ENCODE measurements at regions not wholly inside any gene's neighbourhood (a gene's known extent, or its start where the extent isn't known, plus 50 kb on each side); places are given as distances from the start of the nearest gene placed in this dataset.
"Not testable (repeated sequence)": the region's sequence is repeated elsewhere in the genome, so short reads cannot be mapped to it uniquely, and the experiment has no call there.

DNA sequence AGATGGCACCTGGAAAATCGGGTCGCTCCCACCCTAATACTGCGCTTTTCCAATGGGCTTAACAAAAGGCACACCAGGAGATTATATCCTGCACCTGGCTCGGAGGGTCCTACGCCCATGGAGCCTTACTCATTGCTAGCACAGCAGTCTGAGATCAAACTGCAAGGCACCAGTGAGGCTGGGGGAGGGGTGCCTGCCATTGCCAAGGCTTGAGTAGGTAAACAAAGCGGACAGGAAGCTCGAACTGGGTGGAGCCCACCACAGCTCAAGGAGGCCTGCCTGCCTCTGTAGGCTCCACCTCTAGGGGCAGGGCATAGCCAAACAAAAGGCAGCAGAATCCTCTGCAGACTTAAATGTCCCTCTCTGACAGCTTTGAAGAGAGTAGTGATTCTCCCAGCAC is 814.8 kb downstream of the SEMA5A start:
- not testable (repeated sequence) for H3K4me1 Mint-ChIP-seq, H3K4me3 Mint-ChIP-seq

DNA sequence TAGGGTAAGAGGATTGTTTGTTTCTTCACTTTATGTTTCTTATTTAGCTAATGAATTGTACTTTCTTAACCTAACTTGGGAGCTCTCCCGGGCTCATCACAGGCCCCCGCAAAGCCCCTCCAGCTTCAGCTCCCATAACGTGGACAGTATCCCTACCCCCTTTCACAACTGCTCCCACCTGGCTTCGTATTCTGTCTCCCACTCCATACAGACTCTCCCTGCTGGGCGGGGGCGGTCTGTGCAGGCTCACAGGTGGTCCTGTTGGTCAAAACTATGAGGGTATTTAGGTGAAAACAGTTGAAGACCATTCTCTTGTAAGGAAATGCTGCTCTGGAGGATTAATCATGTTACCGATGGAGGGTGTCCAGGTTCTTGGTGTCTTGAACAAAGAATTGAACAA is 805.3 kb downstream of the SEMA5A start:
- no peak for ATAC-seq (replicated peaks)
- H3K27me3 Mint-ChIP-seq, result no peaks in the 10 kb centered on the region
- H3K4me1 Mint-ChIP-seq, result no peaks in the 10 kb centered on the region
- no peak overlapping the region for H3K4me3 Mint-ChIP-seq
- H3K9me3 Mint-ChIP-seq, result peaks cover 8% of the 10 kb centered on the region
- no peak overlapping the region for H3K27ac Mint-ChIP-seq
- no peaks in the 10 kb centered on the region for H3K36me3 Mint-ChIP-seq (ENCODE audit: low read depth)

More for the DNA sequence above, 814.8 kb downstream of the SEMA5A start:
- H3K9me3 Mint-ChIP-seq; ATAC-seq (replicated peaks); H3K36me3 Mint-ChIP-seq (ENCODE audit: low read depth); H3K27me3 Mint-ChIP-seq; H3K27ac Mint-ChIP-seq: not testable (repeated sequence)

DNA sequence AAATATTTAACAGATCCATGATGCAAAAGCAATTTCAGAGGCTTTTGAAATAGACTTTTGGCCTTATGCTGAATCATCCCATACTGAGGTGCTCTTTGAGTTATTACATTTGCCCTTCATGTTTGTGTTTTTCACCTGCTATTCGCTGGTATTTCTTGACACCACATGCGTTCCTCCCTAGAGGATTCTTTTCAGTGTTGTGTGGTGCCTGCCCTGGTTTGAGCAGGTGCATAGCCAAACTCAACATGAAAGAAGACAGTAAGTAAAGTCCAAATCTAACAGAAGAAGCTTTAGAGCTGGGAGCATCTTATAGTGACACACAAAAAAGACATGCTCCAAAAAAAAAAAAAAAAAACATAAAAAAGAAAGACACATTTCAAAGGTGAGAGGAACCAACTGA is 796.3 kb downstream of the SEMA5A start:
- Mint-ChIP-seq H3K4me3 (no peak overlapping the region), H3K36me3 (ENCODE audit: low read depth) (no peaks in the 10 kb centered on the region), H3K27ac (no peak overlapping the region), H3K4me1 (no peaks in the 10 kb centered on the region), H3K9me3 (peaks cover 4% of the 10 kb centered on the region), H3K27me3 (no peaks in the 10 kb centered on the region)
- ATAC-seq (replicated peaks), result no peak

DNA sequence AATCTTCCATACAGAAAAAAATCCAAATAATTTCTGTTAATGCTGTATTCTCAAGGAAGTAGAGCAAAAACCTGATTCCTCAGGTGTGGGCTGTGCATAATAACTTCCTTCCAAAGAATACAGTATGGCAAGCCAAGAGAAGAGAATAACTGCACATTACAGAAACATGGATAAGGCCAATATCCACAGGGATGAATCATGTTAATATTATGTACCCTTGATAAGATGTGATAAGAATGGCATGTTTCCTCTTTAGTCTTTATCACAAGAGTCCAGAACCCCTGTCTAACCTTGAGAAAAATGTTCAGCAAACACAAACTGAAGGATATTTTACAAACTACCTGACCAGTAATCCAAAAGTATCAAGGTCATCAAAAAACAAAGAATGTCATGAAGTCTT is 795.8 kb downstream of the SEMA5A start:
- H3K36me3 Mint-ChIP-seq (ENCODE audit: low read depth), result no peaks in the 10 kb centered on the region
- H3K4me3 Mint-ChIP-seq, result no peak overlapping the region
- H3K9me3 Mint-ChIP-seq, result peaks cover 4% of the 10 kb centered on the region
- no peaks in the 10 kb centered on the region for H3K27me3 Mint-ChIP-seq
- H3K27ac Mint-ChIP-seq, result no peak overlapping the region
- H3K4me1 Mint-ChIP-seq, result no peaks in the 10 kb centered on the region
- ATAC-seq (replicated peaks), result no peak

DNA sequence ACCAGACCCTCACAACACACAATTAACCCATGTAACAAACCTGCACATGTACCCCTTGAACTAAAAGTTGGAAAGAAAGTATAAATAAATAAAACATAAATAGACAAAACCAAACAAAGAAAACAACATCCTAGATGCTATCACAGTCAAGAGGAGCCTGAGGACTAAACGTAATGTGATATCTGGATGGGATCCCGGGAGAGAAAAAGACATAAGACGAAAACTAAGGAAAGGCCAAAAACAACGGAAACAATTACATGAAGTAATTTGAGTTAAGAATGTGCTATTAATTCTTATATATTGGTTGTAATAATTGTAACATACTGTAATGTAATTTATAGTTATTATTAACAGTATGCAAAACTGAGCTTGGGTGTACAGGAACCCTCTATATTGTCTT is 793.9 kb downstream of the SEMA5A start:
- Mint-ChIP-seq H3K27me3 (no peaks in the 10 kb centered on the region), H3K27ac (no peak overlapping the region), H3K36me3 (ENCODE audit: low read depth) (no peaks in the 10 kb centered on the region), H3K4me1 (no peaks in the 10 kb centered on the region), H3K9me3 (peaks cover 8% of the 10 kb centered on the region), H3K4me3 (no peak overlapping the region)
- no peak for ATAC-seq (replicated peaks)

DNA sequence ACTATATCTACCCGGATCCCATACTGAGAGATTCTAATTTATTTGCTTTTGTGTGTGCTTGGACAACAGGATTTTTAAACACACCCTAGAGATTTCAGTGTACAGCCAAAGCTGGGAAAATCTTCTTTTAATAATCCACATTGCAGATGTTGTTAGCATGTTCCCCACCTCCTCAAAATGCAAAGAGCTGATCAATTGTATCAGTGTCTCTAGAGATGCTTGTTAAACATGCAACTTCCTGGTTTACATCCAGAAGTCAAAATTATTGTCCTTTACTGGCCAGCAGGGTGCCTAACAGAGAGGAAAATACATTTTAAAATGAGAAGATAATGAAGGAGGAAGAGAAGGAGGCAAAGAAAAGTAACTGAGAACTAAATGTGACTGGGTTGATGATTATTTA is 793.3 kb downstream of the SEMA5A start:
- peaks cover 8% of the 10 kb centered on the region for H3K9me3 Mint-ChIP-seq
- ATAC-seq (replicated peaks), result no peak
- no peaks in the 10 kb centered on the region for H3K27me3 Mint-ChIP-seq
- H3K36me3 Mint-ChIP-seq (ENCODE audit: low read depth), result no peaks in the 10 kb centered on the region
- H3K4me1 Mint-ChIP-seq, result no peaks in the 10 kb centered on the region
- H3K27ac Mint-ChIP-seq, result no peak overlapping the region
- no peak overlapping the region for H3K4me3 Mint-ChIP-seq

DNA sequence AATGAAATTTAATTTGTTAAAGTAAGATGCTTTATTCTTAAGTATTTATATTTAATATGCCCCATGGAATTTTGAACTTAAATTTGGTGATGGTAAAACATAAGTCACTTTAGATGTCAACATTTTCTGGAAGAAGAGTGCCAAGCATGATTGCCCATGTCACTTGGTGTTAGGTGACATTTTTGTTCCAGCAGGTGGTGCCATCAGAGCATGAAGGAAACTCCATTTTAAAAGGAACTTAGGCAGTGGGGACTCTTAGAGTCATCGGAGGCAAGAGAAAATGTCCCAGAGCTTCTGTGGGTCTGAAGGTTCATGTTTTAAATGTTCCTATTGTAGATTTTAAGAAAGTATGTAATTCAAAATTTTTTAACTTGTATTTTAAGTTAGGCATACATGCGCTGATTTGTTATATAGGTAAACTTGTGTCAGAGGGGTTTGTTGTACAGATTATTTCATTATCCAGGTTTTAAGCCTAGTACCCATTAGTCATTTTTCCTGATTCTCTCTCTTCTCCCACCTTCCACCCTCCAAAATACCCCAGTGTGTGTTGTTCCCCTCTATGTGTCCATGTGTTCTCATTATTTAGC is 789.3 kb downstream of the SEMA5A start:
- H3K4me1 Mint-ChIP-seq, result no peaks in the 10 kb centered on the region
- no peak overlapping the region for H3K4me3 Mint-ChIP-seq
- no peaks in the 10 kb centered on the region for H3K36me3 Mint-ChIP-seq (ENCODE audit: low read depth)
- ATAC-seq (replicated peaks), result no peak
- peaks cover 20% of the 10 kb centered on the region for H3K9me3 Mint-ChIP-seq
- H3K27me3 Mint-ChIP-seq, result no peaks in the 10 kb centered on the region
- no peak overlapping the region for H3K27ac Mint-ChIP-seq

DNA sequence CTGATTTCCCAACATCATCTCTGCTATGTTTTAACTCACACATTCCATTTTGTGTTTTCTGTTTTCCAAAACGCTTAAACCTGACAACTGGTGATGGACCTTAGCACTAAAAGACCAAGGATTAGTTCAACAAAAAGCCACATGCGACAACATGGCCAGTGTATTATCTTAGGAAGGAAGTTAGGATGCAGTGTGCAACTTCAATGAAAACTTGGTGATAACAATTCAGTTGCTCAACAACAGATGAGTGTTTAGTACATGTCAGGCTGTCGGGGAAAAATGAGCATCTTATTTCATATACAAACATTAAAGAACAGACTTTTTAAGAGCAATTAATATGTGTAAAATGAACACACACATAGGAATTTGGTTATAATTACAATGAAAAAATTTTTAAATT is 780.0 kb downstream of the SEMA5A start:
- no peak for ATAC-seq (replicated peaks)
- H3K4me1 Mint-ChIP-seq, result no peaks in the 10 kb centered on the region
- no peak overlapping the region for H3K27ac Mint-ChIP-seq
- no peaks in the 10 kb centered on the region for H3K27me3 Mint-ChIP-seq
- H3K4me3 Mint-ChIP-seq, result no peak overlapping the region
- peaks cover 16% of the 10 kb centered on the region for H3K9me3 Mint-ChIP-seq
- no peaks in the 10 kb centered on the region for H3K36me3 Mint-ChIP-seq (ENCODE audit: low read depth)

DNA sequence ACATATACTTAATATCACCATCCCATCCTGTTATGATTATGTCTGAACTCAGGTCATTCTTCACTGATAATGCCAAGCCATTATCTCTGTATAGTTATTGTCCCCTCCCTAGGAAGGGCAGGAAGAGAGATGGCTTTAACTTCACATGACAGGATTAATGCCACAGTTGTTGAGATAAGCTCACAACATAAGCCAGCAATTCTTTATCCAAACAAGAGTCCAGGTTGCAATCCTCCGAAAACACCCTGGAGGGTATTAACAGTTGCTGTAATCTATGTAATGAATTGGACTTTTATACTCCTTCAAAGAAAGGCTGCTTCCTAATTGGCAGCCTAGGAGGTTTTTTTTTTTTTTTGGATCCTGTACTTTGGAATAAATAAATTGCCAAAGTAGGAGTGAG is 779.4 kb downstream of the SEMA5A start:
- H3K27me3 Mint-ChIP-seq, result no peaks in the 10 kb centered on the region
- H3K4me1 Mint-ChIP-seq, result no peaks in the 10 kb centered on the region
- no peak for ATAC-seq (replicated peaks)
- no peak overlapping the region for H3K4me3 Mint-ChIP-seq
- H3K36me3 Mint-ChIP-seq (ENCODE audit: low read depth), result no peaks in the 10 kb centered on the region
- H3K9me3 Mint-ChIP-seq, result peaks cover 13% of the 10 kb centered on the region
- H3K27ac Mint-ChIP-seq, result no peak overlapping the region

DNA sequence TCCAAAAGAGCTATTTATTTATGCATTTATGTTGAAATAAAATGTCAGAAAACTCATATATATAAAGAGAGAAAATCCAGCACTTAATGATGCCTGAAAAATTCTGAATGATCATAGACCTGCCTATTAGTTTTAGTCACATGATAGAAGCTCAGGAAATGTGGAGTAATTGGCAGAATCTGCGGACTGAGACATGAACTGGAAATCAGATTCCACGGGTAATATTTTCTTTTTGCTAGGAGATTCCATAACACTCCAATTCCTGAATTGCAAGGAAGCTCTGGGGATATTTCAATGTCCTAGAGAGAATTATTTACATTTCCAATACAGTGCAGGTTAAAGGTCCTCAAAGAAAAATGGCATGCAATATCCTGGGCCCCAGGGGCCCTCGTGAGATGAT is 778.8 kb downstream of the SEMA5A start:
- Mint-ChIP-seq H3K4me3 (no peak overlapping the region), H3K9me3 (peaks cover 16% of the 10 kb centered on the region), H3K27me3 (no peaks in the 10 kb centered on the region), H3K36me3 (ENCODE audit: low read depth) (no peaks in the 10 kb centered on the region), H3K4me1 (no peaks in the 10 kb centered on the region), H3K27ac (no peak overlapping the region)
- no peak for ATAC-seq (replicated peaks)

DNA sequence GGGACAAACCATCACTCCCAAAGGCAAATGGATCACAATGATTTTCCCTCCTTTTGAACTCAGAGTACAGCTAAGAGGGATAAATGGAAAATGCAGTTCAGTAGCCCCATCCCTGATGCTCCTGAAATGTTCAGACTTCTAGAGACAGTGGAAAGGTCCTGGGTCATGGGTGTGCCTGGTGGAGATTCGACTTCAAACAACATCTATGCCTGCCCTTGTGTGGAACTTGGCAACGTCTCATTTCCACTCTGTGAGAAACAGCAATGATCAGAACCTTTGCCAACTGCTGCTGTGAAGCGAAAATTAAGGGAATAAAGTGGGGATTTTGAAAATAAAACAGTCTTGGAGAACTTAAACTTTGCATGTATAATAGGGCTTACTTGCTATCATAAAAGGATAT is 778.1 kb downstream of the SEMA5A start:
- no peaks in the 10 kb centered on the region for H3K36me3 Mint-ChIP-seq (ENCODE audit: low read depth)
- no peak overlapping the region for H3K27ac Mint-ChIP-seq
- H3K4me1 Mint-ChIP-seq, result no peaks in the 10 kb centered on the region
- no peaks in the 10 kb centered on the region for H3K27me3 Mint-ChIP-seq
- H3K4me3 Mint-ChIP-seq, result no peak overlapping the region
- H3K9me3 Mint-ChIP-seq, result peaks cover 17% of the 10 kb centered on the region
- no peak for ATAC-seq (replicated peaks)

DNA sequence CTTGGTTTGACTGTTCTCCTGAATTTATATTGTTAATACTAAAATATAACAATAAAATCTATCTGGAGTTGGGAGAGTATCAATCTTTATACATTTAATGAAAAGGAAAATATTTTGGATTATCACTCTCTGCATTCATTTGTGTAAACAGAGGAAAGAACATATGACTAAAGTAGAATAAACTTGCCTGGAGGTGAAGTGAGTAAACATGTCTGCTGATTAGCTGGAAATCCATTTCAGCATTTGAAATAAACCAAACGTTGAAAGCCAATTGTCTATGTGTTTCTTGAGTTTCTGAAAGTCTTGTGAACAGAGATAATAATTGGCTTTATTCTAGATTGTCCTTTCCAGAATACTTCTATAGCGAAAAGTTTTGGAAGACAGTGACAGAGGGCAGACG is 776.2 kb downstream of the SEMA5A start:
- no peaks in the 10 kb centered on the region for H3K4me1 Mint-ChIP-seq
- H3K4me3 Mint-ChIP-seq, result no peak overlapping the region
- no peaks in the 10 kb centered on the region for H3K36me3 Mint-ChIP-seq (ENCODE audit: low read depth)
- H3K27me3 Mint-ChIP-seq, result no peaks in the 10 kb centered on the region
- no peak for ATAC-seq (replicated peaks)
- peaks cover 15% of the 10 kb centered on the region for H3K9me3 Mint-ChIP-seq
- H3K27ac Mint-ChIP-seq, result no peak overlapping the region

DNA sequence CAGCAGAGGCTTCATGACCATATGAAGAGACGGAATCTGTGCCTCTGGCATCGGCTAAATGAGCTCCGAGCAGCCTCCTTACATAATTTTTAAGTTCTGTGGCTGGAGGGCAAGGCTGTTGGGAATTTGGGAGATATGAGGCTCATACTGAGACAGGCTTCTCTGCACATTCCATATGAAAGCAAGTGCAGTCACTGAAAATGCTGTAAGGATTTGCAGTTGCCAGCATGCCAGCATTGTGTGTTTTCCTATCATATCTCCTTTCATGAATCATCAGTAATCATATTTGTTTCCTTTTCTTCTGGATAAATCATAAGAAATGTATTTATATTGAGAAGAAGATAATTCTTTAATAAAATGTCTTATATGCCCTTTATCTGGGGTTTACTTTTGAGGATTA is 775.4 kb downstream of the SEMA5A start:
- no peak for ATAC-seq (replicated peaks)
- Mint-ChIP-seq H3K27ac (no peak overlapping the region), H3K9me3 (peaks cover 12% of the 10 kb centered on the region), H3K27me3 (no peaks in the 10 kb centered on the region), H3K4me3 (no peak overlapping the region), H3K4me1 (no peaks in the 10 kb centered on the region), H3K36me3 (ENCODE audit: low read depth) (no peaks in the 10 kb centered on the region)

DNA sequence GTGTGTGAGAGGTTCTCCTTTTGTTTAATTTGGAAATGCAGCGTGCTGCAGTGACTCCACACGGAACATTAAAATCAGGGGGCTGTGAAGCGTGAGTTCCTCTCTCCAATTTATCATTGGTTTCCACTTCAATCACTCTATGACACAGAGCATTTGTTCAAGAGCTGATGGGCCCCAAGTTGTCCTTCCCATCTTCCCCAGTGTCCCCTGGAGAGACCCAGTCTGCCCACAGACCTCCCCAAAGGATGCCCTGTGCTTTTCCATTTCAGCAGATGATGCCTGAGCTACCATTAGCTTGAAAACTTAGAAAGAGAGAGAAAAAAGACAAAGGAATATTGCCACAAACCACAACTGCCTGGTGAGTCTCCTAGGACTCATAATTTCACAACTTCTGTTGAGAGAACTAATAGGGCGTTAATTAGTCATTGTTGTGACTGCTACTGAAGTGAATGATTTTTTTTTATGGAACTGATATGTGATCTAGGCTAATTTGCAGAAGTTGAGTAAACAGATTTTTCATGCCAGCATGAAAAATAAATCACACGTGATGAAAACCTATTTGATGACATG is 772.7 kb downstream of the SEMA5A start:
- H3K27ac Mint-ChIP-seq, result no peak overlapping the region
- ATAC-seq (replicated peaks), result no peak
- H3K27me3 Mint-ChIP-seq, result no peaks in the 10 kb centered on the region
- H3K4me3 Mint-ChIP-seq, result no peak overlapping the region
- no peaks in the 10 kb centered on the region for H3K36me3 Mint-ChIP-seq (ENCODE audit: low read depth)
- H3K9me3 Mint-ChIP-seq, result peaks cover 14% of the 10 kb centered on the region
- H3K4me1 Mint-ChIP-seq, result no peaks in the 10 kb centered on the region

DNA sequence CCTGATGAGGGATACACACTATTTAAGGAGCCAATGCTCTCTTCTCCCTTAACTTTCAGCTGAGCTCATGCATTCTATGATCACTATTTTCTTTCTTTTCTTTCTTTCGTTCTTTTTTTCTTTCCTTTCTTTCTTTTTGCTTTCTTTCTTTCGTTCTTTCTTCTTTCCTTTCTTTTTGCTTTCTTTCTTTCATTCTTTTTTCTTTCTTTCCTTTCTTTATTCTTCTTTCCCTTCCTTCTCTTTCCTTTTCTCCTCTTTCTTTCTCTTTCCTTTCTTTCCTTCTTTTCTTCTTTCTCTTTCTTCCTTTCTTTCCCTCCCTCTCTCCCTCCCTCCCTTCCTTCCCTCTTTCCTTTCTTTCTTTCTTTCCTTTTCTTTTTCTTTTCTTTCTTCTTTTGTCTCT is 761.2 kb downstream of the SEMA5A start:
- H3K9me3 Mint-ChIP-seq, result peaks cover 29% of the 10 kb centered on the region
- H3K27ac Mint-ChIP-seq, result no peak overlapping the region
- ATAC-seq (replicated peaks), result no peak
- H3K36me3 Mint-ChIP-seq (ENCODE audit: low read depth), result no peaks in the 10 kb centered on the region
- no peak overlapping the region for H3K4me3 Mint-ChIP-seq
- no peaks in the 10 kb centered on the region for H3K4me1 Mint-ChIP-seq
- H3K27me3 Mint-ChIP-seq, result no peaks in the 10 kb centered on the region

DNA sequence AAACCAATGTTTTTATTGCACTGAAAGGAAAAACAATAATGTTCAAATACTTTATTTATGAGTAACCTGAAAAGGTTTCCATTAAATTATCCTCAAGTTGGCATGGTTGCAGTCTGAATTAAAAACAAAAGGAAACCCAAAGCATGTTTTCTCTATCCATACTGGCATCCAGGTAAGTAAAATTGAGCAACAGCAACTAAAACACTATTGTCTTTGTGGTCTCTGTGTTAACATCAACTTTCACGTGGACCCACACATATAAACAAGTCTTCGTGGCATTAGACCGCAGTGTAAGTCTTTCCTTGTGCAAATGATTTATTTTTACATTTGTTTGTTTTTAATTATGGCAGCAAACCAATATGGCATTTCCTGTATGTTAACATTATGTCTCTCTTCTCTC is 757.6 kb downstream of the SEMA5A start:
- Mint-ChIP-seq H3K36me3 (ENCODE audit: low read depth) (no peaks in the 10 kb centered on the region), H3K4me1 (no peaks in the 10 kb centered on the region), H3K9me3 (peaks cover 23% of the 10 kb centered on the region), H3K27me3 (no peaks in the 10 kb centered on the region), H3K27ac (no peak overlapping the region), H3K4me3 (no peak overlapping the region)
- no peak for ATAC-seq (replicated peaks)
